Stimulated activated CD8-positive, alpha-beta memory T cell treated with anti-CD3 and anti-CD28 coated beads, Interleukin-12 subunit alpha, Interleukin-12 subunit beta, amount 100 ng/mL, for 24 hours (primary cell): ENCODE measurements at regions not wholly inside any gene's neighbourhood (a gene's known extent, or its start where the extent isn't known, plus 50 kb on each side); places are given as distances from the start of the nearest gene placed in this dataset.
"Not testable (repeated sequence)": the region's sequence is repeated elsewhere in the genome, so short reads cannot be mapped to it uniquely, and the experiment has no call there.

ENCODE experiments used
- DNase-seq: peaks from one replicate; pipeline ENCODE4 v3.0.0-alpha.2; 2020; ENCODE audit errors: extremely low read depth

GRCh38 chr2:236348279-236348678 lies 84.1 kb upstream of the ASB18 start:
- DNase-seq, result no peak

GRCh38 chr2:236348976-236349375 lies 84.8 kb upstream of the ASB18 start:
- DNase-seq, result no peak

DNA sequence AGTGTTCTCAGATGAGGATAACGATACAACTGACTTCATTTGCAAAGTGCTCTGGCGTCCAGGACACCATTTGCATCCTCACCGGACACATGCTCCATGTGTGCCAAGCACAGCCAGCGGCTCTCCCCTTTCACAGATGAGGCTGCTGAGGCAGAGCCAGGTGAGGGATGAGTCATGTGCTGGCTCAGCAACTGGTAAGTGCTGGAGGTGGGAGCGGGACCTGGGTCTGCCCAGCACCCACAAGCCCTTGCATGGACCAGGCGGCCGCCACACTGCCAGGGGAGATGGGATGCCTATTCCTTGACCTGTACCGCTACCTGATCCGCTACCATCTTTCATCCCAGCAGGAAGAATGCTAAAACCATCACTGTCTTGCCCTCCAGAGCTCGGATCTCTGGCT lies 86.2 kb upstream of the ASB18 start:
- DNase-seq, result no peak

DNA sequence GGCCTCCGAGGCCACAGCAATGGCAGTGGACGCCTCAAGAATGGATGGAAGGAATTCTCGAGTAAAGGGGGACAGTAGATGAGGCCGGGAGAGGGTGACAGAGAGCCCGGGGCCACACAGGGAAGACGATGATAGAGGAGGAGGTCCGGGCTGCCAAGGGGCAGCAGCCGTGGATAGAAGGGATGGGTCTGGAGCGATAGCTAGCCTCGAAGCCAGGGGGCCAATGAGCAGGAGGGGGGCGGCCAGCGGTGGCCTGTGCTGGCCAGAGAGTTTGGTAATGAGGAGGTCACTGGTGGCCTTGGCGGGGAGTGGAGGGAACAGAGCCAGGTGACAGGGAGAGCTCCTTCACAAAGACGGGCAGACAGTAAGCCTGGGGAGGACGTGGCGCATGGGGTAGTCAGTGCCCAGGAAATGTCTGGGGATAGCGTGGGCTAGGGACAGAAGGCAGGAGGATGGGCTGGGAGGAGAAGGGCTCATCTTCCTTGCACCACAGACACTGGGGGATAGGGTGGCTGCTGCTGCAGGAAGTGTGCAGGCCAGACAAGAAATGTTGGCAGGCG lies 87.8 kb upstream of the ASB18 start:
- no peak for DNase-seq

DNA sequence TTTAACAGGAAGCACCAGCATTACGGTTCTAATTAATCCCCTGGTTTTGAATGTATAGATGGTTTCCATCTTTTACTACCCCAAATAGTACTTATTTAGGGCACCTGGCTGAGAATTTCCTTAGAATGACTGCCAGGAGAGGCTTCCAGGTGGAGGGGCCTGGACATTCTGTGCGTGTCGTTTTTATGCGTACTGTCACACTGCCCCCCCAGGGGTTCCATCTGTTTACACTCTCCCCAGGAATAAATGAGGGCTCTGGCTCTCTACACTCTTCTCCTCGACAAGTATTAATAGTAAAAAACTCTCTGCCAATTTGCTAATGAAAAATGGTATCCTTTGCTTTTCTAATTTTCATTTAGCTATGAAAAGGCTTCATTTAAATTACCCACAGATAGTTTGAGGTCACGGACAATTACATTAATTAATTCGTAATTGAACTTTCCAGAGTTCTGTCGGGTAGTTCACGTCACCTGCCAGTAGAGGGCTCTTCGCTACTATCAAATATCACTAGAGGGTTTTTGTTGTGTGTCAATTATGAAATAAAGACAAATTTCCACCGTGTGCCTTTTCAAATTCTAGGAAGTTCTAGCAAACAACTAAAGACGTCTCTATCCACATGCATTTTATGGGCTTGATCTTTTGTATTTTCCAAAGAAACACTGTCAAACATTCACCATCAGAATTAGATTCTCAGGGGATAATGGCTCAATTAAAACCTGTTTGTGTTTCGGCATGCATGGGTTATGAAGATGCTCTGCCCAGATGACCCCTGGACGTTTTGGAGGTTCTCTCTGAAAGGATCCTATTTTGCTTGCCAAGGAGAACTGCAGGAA lies 88.8 kb upstream of the ASB18 start:
- no peak for DNase-seq

DNA sequence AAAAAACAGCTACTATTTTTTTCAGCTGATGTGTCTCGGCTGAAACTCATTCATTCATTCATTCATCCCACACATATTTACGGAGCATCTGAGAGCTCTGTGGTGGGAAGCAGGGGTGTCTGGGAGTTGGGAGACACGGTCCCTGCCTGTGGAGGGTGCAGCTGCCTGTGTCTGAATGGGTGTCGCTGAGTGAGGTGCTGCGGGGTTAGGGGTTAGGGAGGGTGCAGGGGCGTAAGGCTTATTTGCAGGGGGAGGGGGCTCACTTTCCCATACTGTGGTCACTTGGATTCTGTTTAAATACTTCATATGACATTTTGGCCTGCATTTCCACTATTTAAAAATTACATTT lies 89.4 kb upstream of the ASB18 start:
- DNase-seq, result no peak

DNA sequence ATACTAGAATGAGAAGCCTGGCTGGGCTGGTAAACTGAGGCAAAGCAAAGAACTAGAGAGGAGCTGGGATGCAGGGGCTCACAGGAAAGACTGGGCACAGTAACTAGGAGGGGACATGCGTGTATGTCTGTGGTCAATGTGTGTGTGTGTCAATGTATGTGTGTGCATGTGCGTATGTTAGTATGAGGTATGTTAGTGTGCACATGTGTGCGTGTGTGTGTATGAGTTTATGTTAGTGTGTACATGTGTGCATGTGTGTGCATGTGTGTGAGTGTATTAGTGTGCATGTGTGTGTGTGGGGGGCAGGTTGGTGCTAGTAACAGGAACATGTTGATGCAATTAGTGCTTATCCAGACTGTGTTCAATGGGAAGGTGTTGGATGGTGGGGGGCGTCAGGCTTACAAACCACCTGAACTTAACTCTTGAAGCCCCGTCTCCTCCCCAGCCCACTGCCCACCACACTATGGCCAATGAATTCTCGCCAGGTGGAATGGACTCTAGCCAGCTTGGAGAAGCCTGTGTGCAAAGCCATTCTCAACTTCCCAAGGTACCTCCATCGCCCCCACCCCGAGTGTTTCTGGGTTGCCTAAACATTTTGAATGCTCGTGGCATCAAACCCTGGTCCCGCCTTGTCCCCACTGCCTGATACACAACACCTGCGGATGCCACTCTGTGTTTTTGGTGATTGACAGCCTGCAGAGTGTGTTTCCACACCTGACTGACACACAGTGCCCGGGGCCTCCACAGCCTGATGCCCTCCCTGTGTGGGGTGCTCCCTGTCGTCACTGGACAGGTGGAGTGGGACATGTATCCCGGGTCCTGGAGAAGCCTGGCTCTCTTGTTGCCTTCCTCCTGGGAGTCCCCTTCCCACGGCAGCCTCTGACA lies 90.1 kb upstream of the ASB18 start:
- DNase-seq, result no peak

DNA sequence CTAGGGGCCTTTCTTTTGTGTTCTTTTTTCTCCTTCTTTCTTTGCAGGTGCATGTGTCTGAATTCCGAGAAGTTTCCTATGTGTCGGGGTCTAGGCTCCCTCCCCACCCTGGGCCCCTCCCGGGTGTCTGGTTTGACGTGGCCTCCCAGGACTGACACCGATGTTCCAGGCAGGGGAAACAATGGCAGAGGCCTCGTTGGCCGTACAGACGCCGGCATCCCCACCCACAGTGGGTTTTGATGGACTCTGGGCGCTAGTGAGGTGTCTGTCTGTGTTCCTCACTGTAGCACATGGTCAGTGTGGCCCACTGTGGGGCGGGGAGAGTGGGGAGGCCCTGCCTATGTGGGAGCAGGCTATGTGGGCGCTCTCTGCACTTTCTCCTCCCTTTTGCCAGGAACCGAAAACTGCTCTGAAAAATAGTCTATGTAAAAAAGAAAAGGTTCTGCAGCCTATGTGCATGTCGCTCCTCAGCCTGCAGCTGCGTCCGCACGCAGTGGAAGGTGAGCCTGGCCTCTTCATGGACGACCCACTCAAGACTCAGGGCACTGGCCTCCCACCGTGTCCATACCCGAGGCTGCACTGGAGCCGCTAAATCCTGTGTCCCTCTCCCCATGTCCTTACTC lies 90.9 kb upstream of the ASB18 start:
- no peak for DNase-seq

DNA sequence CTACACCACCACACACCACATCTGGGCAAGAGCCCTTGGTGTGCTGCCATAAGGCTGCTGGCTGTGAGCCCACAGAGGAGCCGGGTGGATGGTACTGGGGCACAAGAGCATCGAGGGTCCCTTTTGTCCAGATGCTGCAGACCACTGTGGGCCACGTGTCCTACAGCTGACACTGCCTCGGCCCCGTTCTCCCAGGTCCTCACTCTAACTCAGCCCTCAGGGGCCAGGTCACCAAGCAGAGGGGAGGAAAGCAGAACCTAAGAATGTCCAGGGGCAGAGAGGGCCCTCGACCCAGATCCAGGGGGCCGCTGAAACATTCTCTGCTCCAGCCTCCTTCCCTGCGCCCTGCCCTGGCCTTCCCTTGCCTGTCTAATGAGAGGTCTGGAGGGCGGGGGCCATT lies 91.7 kb upstream of the ASB18 start:
- DNase-seq, result no peak

GRCh38 chr2:236356321-236356720 lies 92.1 kb upstream of the ASB18 start:
- not testable (repeated sequence) for DNase-seq

- DNase-seq, result not testable (repeated sequence)
These were observed 94.3 kb upstream of the ASB18 start for GRCh38 chr2:236358482-236358881.

DNA sequence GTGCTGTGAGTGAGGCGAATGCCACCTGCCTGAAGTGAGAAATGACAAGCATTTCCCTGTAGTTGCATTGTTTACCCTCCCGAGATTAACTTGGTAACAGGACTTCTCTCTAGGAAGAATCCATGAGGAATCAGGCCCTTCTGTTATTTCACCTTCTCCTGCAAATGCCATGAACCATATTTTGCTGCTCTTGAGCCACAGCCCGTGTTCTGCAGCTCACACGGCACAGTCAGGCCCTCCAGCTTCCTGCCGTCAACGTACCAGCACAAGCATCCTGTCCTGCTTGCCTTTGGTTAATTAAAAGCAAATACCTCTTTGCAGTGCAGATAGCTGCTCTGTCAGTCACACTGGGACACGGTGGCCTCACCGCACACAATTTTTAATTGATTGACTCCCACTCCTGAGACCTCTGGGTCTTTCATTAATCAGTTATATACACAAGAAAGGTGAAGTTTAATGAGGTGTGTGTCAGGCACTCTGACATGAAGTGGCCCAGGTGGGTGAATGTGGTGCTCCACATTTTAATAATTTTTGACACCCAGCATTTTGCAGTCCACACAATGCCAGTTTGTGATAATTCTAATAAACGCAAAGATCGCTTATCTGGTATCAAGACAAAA lies 95.3 kb upstream of the ASB18 start:
- no peak for DNase-seq

GRCh38 chr2:236360496-236360895 lies 96.3 kb upstream of the ASB18 start:
- no peak for DNase-seq

DNA sequence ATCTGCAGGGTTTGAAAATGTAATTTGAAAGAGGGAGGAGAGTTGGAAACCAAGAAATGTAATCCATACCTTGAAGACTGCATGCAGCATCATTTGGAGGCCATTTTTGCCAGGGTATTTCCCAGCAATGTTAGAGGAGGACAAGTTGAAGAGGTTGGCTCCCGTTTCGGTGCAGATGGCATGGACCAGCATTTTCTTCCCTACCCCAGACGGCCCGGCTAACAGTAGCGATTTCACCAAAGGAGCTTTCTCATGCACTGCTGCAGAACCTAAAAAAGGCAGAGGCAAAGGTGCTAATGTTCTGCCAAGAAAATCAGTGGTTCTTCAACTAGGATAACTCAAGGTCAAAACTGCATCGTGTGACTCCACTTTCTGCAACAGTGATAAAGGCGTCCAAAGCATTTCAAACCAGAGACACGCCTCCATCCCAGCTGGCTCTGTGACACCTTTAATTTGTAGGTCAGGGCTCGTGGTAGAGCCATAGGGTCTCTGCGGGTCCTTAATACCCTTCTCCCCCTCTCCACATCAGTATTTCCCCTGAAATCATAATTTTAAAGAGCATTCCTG lies 99.6 kb upstream of the ASB18 start:
- no peak for DNase-seq

DNA sequence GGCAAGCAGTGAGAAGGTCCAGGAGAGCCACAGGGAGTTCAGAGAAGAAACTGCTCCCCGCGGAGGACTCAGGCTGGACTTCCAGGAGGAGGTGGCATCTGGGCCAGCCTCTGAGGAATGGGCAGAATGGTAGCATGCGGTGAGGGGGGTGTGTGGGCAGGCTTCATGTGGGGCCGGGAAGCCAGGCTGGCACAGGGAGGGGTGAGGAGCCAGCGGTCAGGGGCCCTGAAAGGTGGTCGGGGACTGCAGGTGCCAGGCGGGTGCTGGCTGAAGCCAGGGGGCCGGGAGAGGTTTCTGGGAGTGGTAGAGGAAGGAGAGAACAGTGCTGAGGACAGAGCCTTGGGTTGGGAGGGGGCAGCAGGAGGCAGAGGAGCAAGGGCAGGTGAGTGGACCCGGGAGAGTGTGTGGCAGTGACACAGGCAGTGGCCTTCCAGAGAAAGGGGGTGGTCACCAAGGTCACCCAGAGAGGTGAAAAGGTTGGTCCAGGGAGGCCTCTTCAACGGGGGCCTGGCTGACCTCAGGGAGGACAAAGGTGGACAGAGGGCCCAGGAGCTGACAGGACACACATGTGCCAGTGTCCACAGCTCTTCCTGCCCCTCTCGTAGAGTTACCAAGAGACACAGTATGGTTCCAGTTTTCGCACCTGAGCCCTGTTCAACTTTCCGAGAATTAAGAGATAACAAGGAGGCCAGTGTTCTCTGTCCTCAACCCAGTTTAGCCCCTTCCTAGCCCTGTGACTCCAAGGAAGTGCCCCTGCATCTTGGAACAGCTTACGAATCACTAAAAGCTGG lies 101.2 kb upstream of the ASB18 start:
- no peak for DNase-seq

GRCh38 chr2:236366049-236366387 lies 101.8 kb upstream of the ASB18 start:
- no peak for DNase-seq

GRCh38 chr2:236366397-236366796 lies 102.2 kb upstream of the ASB18 start:
- no peak for DNase-seq

- DNase-seq, result no peak
These were observed 103.5 kb upstream of the ASB18 start for GRCh38 chr2:236367506-236368289.

GRCh38 chr2:236369661-236370062 lies 105.5 kb upstream of the ASB18 start:
- no peak for DNase-seq

- DNase-seq, result no peak
These were observed 106.7 kb upstream of the ASB18 start for GRCh38 chr2:236370847-236371409.
